Hepatocyte (in vitro differentiated cells): ENCODE measurements at regions not wholly inside any gene's neighbourhood (a gene's known extent, or its start where the extent isn't known, plus 50 kb on each side); places are given as distances from the start of the nearest gene placed in this dataset.

ENCODE experiments used
- CTCF ChIP-seq: fragments of 200-600 bp; sonication (generic); IDR thresholded peaks from 2 replicates; pipeline ENCODE4 v1.5.1; 2016; ENCODE audit warnings: antibody characterized with exemption, mild to moderate bottlenecking; ENCODE audit not compliant: poor library complexity
- EZH2 ChIP-seq: fragments of 200-600 bp; sonication (generic); IDR thresholded peaks from 2 replicates; pipeline ENCODE4 v1.6.1; 2016; ENCODE audit warnings: antibody characterized with exemption, mild to moderate bottlenecking, borderline replicate concordance
- EZH2phosphoT487 ChIP-seq: fragments of 200-600 bp; sonication (generic); IDR thresholded peaks from one replicate; pipeline ENCODE4 v1.6.1; 2018; ENCODE audit warnings: antibody characterized with exemption, mild to moderate bottlenecking, low read depth, moderate library complexity; ENCODE audit not compliant: unreplicated experiment, severe bottlenecking

- no peak for TF ChIP-seq CTCF
- no peak for TF ChIP-seq EZH2
- TF ChIP-seq EZH2phosphoT487, result no peak
These were observed 202.4 kb downstream of the SAMD5 start for GRCh38 chr6:147710890-147711289.
